Duodenal mucosa (tissue), 2 donors: ENCODE measurements at regions not wholly inside any gene's neighbourhood (a gene's known extent, or its start where the extent isn't known, plus 50 kb on each side); places are given as distances from the start of the nearest gene placed in this dataset.

Experiments
- H3K27ac ChIP-seq: one replicate; pipeline ENCODE4 v1.7.0; 2013; ENCODE audit warnings: low read depth, low read length
- H3K27me3 ChIP-seq, 2 donors: one replicate each; pipeline ENCODE4 v1.7.0; 2013; ENCODE audit warnings: low read length in 2 of 2, control low read depth in 1 of 2; ENCODE audit not compliant: insufficient read depth in 2 of 2, control insufficient read depth in 1 of 2
- H3K36me3 ChIP-seq, 2 donors: one replicate each; pipeline ENCODE4 v1.7.0; 2013; ENCODE audit warnings: low read length in 2 of 2, control low read depth in 1 of 2; ENCODE audit not compliant: insufficient read depth in 2 of 2, control insufficient read depth in 1 of 2
- H3K4me1 ChIP-seq, 2 donors: one replicate each; pipeline ENCODE4 v1.7.0; 2013; ENCODE audit warnings: low read length in 2 of 2, control low read depth in 1 of 2; ENCODE audit not compliant: insufficient read depth in 2 of 2, control insufficient read depth in 1 of 2
- H3K4me3 ChIP-seq, 2 donors: one replicate each; pipeline ENCODE4 v1.7.0; 2013; ENCODE audit warnings: low read length in 2 of 2, low read depth in 1 of 2
- H3K9ac ChIP-seq, 2 donors: one replicate each; pipeline ENCODE4 v1.7.0; 2013; ENCODE audit warnings: low read length in 2 of 2, low read depth in 1 of 2
- H3K9me3 ChIP-seq, 2 donors: one replicate each; pipeline ENCODE4 v1.7.0; 2013; ENCODE audit warnings: low read length in 2 of 2, control low read depth in 1 of 2; ENCODE audit not compliant: control insufficient read depth in 1 of 2

DNA sequence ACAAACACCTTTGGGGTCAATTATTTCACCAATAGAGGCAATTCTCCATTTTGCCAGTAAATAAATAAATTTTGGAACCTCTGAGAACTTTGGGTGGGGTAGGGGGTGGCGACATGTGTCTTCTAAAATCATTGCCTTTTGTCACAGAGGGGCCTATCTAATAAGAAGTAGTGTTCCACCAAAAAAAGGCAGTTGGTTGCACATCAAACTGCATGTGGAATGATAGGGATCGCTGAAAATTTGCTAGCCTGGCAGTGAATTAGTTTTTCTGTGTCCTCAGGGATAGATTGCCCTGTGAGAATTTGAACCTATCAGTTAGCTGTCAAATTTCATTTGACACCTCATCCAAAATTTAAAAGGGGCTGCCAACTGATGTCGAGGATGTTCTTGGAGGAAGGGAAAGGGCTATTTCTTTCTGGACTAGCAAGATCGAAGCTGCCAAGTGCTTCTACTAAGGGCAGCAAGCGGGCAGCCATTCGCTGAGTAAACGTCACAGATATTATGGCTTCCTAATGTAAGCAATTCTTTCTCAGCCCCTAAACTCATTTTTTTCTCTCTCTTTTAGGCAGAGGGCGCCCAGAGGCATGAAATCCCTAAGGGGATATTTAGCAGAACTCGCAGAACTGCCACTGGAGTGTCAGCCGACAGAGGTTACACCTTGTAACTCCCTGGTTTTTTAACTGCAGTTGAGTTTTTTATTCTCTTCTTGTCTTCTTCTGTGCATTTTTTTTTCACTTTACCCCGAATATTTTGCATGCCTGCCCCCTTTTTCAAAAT is 2208.1 kb upstream of the WWC1 start:
- Histone ChIP-seq H3K27ac (no peak overlapping the region), H3K4me1 (no peaks in the 10 kb centered on the region), H3K4me3 (no peak overlapping the region), H3K9ac (no peak overlapping the region), H3K27me3 (no peaks in the 10 kb centered on the region), H3K9me3 (no peaks in the 10 kb centered on the region), H3K36me3 (no peaks in the 10 kb centered on the region)

DNA sequence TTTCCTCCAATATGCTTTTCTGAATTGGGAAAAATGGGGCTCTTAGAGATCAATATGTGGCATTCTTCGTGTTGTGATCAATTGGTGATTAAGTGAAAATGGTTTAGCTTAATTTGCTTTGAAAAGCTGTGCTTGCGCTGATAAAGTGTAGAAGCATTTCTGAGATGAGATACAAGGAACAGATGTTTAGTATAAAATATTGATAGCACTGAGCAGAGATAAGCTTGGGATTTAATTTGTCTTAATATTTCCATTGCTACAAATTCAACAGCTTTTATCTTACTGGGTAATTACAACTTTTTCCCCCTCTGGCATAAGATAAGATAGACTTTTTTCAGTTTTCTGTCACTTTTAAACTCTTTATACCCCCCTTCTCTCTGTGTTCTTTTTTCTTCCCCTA is 2204.9 kb upstream of the WWC1 start:
- Histone ChIP-seq H3K9me3 (no peaks in the 10 kb centered on the region), H3K27ac (no peak overlapping the region), H3K36me3 (no peaks in the 10 kb centered on the region), H3K4me3 (no peak overlapping the region), H3K4me1 (no peaks in the 10 kb centered on the region), H3K9ac (no peak overlapping the region), H3K27me3 (no peaks in the 10 kb centered on the region)

DNA sequence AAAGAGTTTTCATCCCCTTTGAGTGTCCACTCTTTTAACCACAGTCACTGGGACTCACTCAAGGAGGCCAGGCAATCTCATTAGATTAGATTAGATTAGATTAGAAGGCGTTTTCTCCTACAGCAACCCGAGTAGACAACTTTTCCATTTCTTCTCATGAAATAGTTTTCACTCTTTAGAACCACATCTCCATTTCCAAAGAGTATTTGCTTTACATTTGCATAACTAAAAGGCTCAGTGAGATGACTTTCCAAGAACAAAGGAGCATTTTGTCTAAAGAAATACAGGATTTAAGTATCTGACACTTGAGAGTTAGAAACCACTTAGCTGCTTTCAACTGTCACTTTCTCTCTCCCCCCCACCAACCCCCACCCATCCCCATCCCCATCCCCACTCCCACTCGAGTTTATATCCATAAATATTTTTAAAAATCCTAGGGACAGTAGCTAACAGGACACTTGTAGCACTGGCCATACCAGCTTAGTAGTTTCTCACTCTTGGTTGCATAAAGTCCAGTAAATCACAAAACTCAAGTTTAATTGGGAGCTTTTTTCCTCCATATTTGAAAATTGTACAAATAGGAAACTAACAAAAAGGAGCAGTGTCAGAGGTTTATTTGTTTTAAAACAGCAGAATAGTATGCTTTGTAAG is 2202.9 kb upstream of the WWC1 start:
- Histone ChIP-seq H3K4me1 (no peaks in the 10 kb centered on the region), H3K9me3 (no peaks in the 10 kb centered on the region), H3K4me3 (no peak overlapping the region), H3K27me3 (no peaks in the 10 kb centered on the region), H3K36me3 (no peaks in the 10 kb centered on the region), H3K9ac (no peak overlapping the region), H3K27ac (no peak overlapping the region)

DNA sequence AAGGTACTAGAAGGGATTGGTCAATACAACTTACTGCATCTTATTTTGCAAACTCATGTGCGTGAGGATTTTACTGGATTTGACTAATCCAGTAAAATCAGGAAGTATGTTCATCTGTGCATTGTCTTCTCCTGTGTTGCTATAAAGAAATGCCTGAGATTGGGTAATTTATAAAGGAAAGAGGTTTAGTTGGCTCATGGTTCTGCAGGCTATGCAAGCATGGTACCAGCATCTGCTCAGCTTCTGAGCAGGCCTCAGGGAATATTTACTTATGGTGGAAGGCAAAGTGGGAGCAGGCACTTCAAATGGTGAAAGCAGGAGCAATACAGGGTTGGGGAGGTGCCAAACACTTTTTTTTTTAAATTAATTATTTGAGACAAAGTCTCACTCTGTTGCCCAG is 2199.5 kb upstream of the WWC1 start:
- H3K4me1 ChIP-seq = no peaks in the 10 kb centered on the region
- no peaks in the 10 kb centered on the region for H3K9me3 ChIP-seq
- no peak overlapping the region for H3K9ac ChIP-seq
- no peak overlapping the region for H3K4me3 ChIP-seq
- H3K27me3 ChIP-seq = no peaks in the 10 kb centered on the region
- H3K27ac ChIP-seq = no peak overlapping the region
- H3K36me3 ChIP-seq = no peaks in the 10 kb centered on the region

DNA sequence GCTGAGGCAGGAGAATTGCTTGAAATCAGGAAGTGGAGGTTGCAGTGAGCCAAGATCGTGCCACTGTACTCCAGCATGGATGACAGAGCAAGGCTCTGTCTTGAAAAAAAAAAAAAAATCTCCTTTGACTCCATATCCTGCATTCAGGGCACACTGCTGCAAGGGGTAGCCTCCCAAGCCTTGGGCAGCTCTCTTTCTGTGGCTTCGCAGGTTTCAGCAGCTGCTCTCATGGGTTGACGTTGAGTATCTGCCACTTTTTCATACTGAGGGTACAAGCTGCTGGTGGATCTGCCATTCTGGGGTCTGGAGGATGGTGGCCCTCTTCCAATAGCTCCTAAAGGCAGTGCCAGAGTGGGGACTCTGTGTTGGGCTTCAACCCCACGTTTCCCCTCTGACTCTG is 2198.1 kb upstream of the WWC1 start:
- no peaks in the 10 kb centered on the region for H3K36me3 ChIP-seq
- no peaks in the 10 kb centered on the region for H3K4me1 ChIP-seq
- H3K4me3 ChIP-seq = no peak overlapping the region
- no peak overlapping the region for H3K9ac ChIP-seq
- H3K27me3 ChIP-seq = no peaks in the 10 kb centered on the region
- no peaks in the 10 kb centered on the region for H3K9me3 ChIP-seq
- H3K27ac ChIP-seq = no peak overlapping the region

DNA sequence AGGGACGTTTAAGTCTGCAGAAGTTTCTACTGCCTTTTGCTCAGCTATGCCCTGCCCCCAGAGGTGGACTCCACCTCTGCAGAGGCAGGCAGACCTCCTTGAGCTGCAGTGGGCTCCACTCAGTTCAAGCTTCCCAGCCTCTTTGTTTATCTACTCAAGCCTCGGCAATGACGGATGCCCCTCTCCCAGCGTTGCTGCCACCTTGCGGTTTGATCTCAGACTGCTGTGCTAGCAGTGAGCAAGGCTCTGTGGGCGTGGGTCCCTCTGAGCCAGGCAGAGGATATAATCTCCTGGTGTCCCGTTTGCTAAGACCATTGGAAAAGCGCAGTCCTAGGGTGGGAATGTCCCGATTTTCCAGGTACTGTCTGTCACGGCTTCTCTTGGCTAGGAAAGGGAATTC is 2188.5 kb upstream of the WWC1 start:
- no peaks in the 10 kb centered on the region for H3K4me1 ChIP-seq
- peaks cover 0 to 2% of the 10 kb centered on the region in 2 donors for H3K9me3 ChIP-seq
- no peaks in the 10 kb centered on the region for H3K36me3 ChIP-seq
- no peak overlapping the region for H3K9ac ChIP-seq
- no peak overlapping the region for H3K4me3 ChIP-seq
- H3K27ac ChIP-seq = no peak overlapping the region
- H3K27me3 ChIP-seq = no peaks in the 10 kb centered on the region

DNA sequence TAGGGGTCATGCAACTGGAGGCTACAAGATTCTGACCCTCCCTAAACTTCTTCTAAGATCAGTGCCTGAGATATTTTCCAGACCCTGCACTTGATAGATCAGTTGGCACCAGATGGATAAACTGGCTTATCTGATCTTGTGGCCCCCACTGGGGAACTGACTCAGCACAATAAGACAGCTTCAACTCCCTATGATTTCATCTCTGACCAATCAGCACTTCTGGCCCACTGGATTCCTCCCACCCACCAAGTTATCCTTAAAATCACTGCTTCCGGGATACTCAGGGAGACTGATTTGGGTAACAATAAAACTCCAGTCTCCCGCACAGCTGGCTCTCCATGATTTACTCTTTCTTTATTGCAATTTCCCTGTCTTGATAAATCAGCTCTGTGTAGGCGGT is 2180.4 kb upstream of the WWC1 start:
- H3K27ac ChIP-seq = no peak overlapping the region
- no peaks in the 10 kb centered on the region for H3K4me1 ChIP-seq
- H3K36me3 ChIP-seq = no peaks in the 10 kb centered on the region
- H3K4me3 ChIP-seq = no peak overlapping the region
- H3K27me3 ChIP-seq = no peaks in the 10 kb centered on the region
- no peaks in the 10 kb centered on the region for H3K9me3 ChIP-seq
- H3K9ac ChIP-seq = no peak overlapping the region

DNA sequence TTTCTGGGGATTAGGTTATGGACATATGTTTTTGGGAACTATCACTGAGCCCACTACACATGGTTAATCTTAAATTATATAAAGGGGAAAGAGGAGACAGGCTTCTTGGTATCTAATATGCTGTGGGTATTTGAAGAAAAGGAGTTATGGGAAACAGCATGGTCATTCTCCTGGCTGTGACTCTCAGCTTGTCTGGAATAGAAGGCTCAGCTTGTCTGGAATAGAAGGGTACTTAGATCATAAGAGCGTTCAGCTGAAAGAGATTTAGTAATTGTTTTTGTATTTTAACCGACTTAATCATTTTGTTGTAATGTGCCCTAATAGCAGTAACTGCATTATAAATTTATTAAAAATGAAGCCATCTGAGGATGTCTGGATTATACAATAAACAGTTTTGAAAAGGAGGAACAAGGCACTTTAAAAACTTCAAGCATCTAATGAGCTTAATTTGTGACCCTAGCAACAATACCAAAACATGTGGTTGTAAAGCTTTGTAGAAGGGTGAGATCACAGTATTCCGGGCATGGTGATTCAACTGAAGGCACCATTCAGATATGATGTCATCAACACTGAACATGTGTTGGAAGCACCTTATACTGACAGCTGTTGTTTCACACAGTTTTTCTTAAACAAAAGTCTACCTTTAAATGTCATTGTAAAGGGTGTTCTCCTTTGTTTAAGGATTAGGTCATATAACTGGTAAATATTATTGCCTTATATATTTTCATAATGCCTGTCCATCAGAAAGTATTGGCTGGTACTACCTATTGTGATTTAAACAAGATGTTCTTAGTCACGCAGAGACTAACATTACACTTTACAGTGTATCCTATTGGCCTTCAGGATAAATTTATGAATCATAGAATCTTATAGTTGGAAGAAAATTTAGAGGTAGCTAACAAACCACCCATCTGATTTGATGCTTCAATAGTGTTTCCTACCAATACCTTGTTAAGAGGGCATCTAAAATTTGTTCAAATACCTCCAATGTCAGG is 2174.1 kb upstream of the WWC1 start:
- H3K4me3 ChIP-seq = no peak overlapping the region
- no peak overlapping the region for H3K9ac ChIP-seq
- no peaks in the 10 kb centered on the region for H3K9me3 ChIP-seq
- H3K27me3 ChIP-seq = no peaks in the 10 kb centered on the region
- no peaks in the 10 kb centered on the region for H3K36me3 ChIP-seq
- no peak overlapping the region for H3K27ac ChIP-seq
- no peaks in the 10 kb centered on the region for H3K4me1 ChIP-seq

DNA sequence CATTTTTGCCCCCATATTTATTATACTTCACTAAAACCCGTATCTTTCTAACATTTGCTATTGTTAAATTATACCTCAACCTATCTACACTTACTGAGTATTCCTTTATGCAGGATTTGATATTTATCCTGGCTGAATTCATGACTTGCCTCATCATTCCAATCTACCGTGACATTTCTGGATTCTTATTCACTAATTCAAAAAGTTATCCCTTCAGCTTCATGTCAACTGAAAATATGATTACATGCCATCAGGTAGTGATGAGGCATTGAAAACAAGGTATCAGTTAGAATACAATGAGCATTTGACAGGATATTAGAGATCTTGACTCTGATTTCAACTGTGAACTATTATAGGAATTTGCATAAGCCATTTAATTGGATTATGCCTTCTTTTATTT is 2171.9 kb upstream of the WWC1 start:
- Histone ChIP-seq H3K27ac (no peak overlapping the region), H3K4me1 (no peaks in the 10 kb centered on the region), H3K36me3 (no peaks in the 10 kb centered on the region), H3K9me3 (no peaks in the 10 kb centered on the region), H3K9ac (no peak overlapping the region), H3K4me3 (no peak overlapping the region), H3K27me3 (no peaks in the 10 kb centered on the region)

DNA sequence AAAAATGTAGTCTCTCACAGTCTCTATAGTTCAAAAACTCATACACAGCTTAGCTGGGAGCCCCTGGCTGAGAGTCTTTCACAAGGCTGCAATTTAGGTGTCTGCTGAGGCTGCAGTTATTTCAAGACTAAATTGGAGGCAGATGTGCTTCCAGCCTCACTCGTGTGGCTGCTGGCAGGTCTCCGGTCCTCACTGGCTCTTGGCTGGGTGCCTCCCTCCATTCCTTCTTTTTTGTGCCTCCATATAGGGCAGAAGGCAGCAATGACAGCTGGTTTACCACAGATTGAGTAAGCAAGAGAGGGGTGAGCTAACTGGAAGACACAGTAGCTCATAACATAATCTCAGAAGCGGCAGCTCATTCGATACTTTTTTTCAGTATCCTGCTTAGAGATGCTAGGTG is 2167.7 kb upstream of the WWC1 start:
- H3K27ac ChIP-seq = no peak overlapping the region
- no peaks in the 10 kb centered on the region for H3K9me3 ChIP-seq
- H3K9ac ChIP-seq = no peak overlapping the region
- H3K27me3 ChIP-seq = no peaks in the 10 kb centered on the region
- no peaks in the 10 kb centered on the region for H3K4me1 ChIP-seq
- no peak overlapping the region for H3K4me3 ChIP-seq
- no peaks in the 10 kb centered on the region for H3K36me3 ChIP-seq
